Endothelial cell of umbilical vein (primary cell): ENCODE measurements at regions not wholly inside any gene's neighbourhood (a gene's known extent, or its start where the extent isn't known, plus 50 kb on each side); places are given as distances from the start of the nearest gene placed in this dataset.

ENCODE experiments used
- BruUV-seq: library from RNA; stranded (reverse); fragments of 400-500 nt; replicated peaks from 2 replicates; lab custom pipeline; 2021; lab: Mats Ljungman, UMichigan
- CTCF ChIA-PET: fragments of 300-600, 350-600 bp; sonication (Branson Sonifier 250); formaldehyde crosslinking; loops from one replicate; lab custom pipeline; 2021; ENCODE audit warnings: antibody characterized with exemption, inconsistent platforms; lab: Charles Lee
- POLR2A ChIA-PET: fragments of 300-600, 350-600 bp; sonication (Branson Sonifier 250); formaldehyde crosslinking; loops from one replicate; lab custom pipeline; 2021; ENCODE audit warnings: antibody characterized with exemption, inconsistent platforms; lab: Charles Lee
- DNase-seq: peaks from one replicate; pipeline ENCODE4 v3.0.0-alpha.2; 2011; ENCODE audit warnings: low read depth, low spot score
- FAIRE-seq: peaks from 2 replicates; lab custom pipeline; 2011; peaks lifted over from hg19 to GRCh38; lab: Jason Lieb, UNC
- H2AFZ ChIP-seq: 2 replicates; pipeline ENCODE4 v1.6.0; 2012; ENCODE audit warnings: low read depth, low read length, control low read depth, inconsistent platforms
- H3K27ac ChIP-seq: 2 replicates; pipeline ENCODE4 v1.5.1; 2011; ENCODE audit warnings: low read depth, mild to moderate bottlenecking, control low read depth, low read length, moderate library complexity; ENCODE audit not compliant: insufficient read depth
- H3K27me3 ChIP-seq, 2 experiments: 2 replicates each; pipeline versions ENCODE4 v1.6.0 to v1.6.1; 2011; ENCODE audit warnings: low read length in 2 of 2, mixed read lengths in 1 of 2; ENCODE audit not compliant: control insufficient read depth in 2 of 2, insufficient read depth in 2 of 2
- H3K36me3 ChIP-seq, 2 experiments: 2 replicates in 1 of 2; 3 replicates in 1 of 2; pipeline ENCODE4 v1.5.1; 2011; ENCODE audit warnings: low read length in 2 of 2, mild to moderate bottlenecking in 1 of 2, moderate library complexity in 1 of 2; ENCODE audit not compliant: control insufficient read depth in 2 of 2, insufficient read depth in 2 of 2; ENCODE audit errors: extremely low read depth in 1 of 2
- H3K4me1 ChIP-seq: 3 replicates; pipeline ENCODE4 v1.5.1; 2011; ENCODE audit warnings: mild to moderate bottlenecking, low read length; ENCODE audit not compliant: control insufficient read depth, insufficient read depth; ENCODE audit errors: extremely low read depth
- H3K4me2 ChIP-seq: 2 replicates; pipeline ENCODE4 v1.6.1; 2011; ENCODE audit warnings: low read length, control low read depth, mixed read lengths; ENCODE audit not compliant: insufficient read depth
- H3K4me3 ChIP-seq, 3 experiments: fragments of 200-600 bp in 1 of 3; sonication (generic), shearing (Covaris generic) in 1 of 3; replicated peaks in 1 of 3; 2 replicates each; pipeline ENCODE4 v1.5.1; 2011 to 2016; ENCODE audit warnings: control low read depth in 3 of 3, low read length in 3 of 3, mild to moderate bottlenecking in 2 of 3, inconsistent platforms in 1 of 3, low read depth in 1 of 3, moderate library complexity in 1 of 3; ENCODE audit not compliant: insufficient read depth in 1 of 3
- H3K79me2 ChIP-seq: 2 replicates; pipeline ENCODE4 v1.6.0; 2012; ENCODE audit warnings: low read length, inconsistent platforms; ENCODE audit not compliant: control insufficient read depth, insufficient read depth
- H3K9ac ChIP-seq: replicated peaks from 2 replicates; pipeline ENCODE3; 2011; ENCODE audit warnings: low read length, control low read depth; ENCODE audit not compliant: insufficient read depth; ENCODE audit errors: extremely low read depth
- H3K9me1 ChIP-seq: replicated peaks from 3 replicates; pipeline ENCODE4 v1.6.0; 2011; ENCODE audit warnings: mild to moderate bottlenecking, low read length; ENCODE audit not compliant: control insufficient read depth, insufficient read depth; ENCODE audit errors: extremely low read depth
- H3K9me3 ChIP-seq: replicated peaks from 2 replicates; pipeline ENCODE4 v1.5.1; 2012; ENCODE audit warnings: low read length, inconsistent platforms; ENCODE audit not compliant: control insufficient read depth, insufficient read depth
- H4K20me1 ChIP-seq: replicated peaks from 2 replicates; pipeline ENCODE3; 2011; ENCODE audit warnings: mild to moderate bottlenecking, low read length; ENCODE audit not compliant: control insufficient read depth, insufficient read depth; ENCODE audit errors: extremely low read depth
- CTCF ChIP-seq, 2 donors: IDR thresholded peaks; 1 replicate in 1 of 2; 2 replicates in 1 of 2; pipeline ENCODE4 v1.5.1; 2011; ENCODE audit warnings: low read length in 2 of 2, mild to moderate bottlenecking in 2 of 2, moderate library complexity in 2 of 2, control low read depth in 1 of 2, inconsistent platforms in 1 of 2, low read depth in 1 of 2; ENCODE audit not compliant: insufficient read depth in 1 of 2; ENCODE audit errors: extremely low read depth in 1 of 2
- EZH2 ChIP-seq: IDR thresholded peaks from 2 replicates; pipeline ENCODE4 v1.6.1; 2012; ENCODE audit warnings: borderline replicate concordance, low read depth, mild to moderate bottlenecking, moderate library complexity, low read length, inconsistent platforms; ENCODE audit not compliant: severe bottlenecking
- FOS ChIP-seq: IDR thresholded peaks from 2 replicates; pipeline ENCODE4 v1.6.1; 2011; ENCODE audit warnings: mild to moderate bottlenecking, low read length, moderate library complexity, borderline replicate concordance; ENCODE audit not compliant: insufficient read depth
- GATA2 ChIP-seq: IDR thresholded peaks from 2 replicates; pipeline ENCODE4 v1.7.0; 2011; ENCODE audit warnings: low read depth, mild to moderate bottlenecking, moderate library complexity, mixed read lengths, low read length; ENCODE audit not compliant: insufficient read length, insufficient read depth
- JUN ChIP-seq: IDR thresholded peaks from 2 replicates; pipeline ENCODE4 v1.6.1; 2011; ENCODE audit warnings: borderline replicate concordance, low read depth; ENCODE audit not compliant: insufficient read length, insufficient read depth
- MAX ChIP-seq: IDR thresholded peaks from 2 replicates; pipeline ENCODE4 v1.6.1; 2011; ENCODE audit not compliant: insufficient read depth, insufficient read length
- MYC ChIP-seq: IDR thresholded peaks from one replicate; pipeline ENCODE4 v1.6.1; 2011; ENCODE audit warnings: mild to moderate bottlenecking, low read depth, low read length
- POLR2A ChIP-seq: IDR thresholded peaks from 2 replicates; pipeline ENCODE4 v1.6.1; 2012; ENCODE audit warnings: low read depth, mild to moderate bottlenecking, control low read depth, low read length
- POLR2AphosphoS5 ChIP-seq: IDR thresholded peaks from 2 replicates; pipeline ENCODE4 v1.6.1; 2012; ENCODE audit warnings: low read depth, mild to moderate bottlenecking, control low read depth, low read length, moderate library complexity; ENCODE audit not compliant: insufficient read depth
- dilution Hi-C: fragments of 300-500 bp; cut with MboI; formaldehyde crosslinking; loops from one replicate; pipeline ENCODE4 v1.15.0; 2019; ENCODE audit warnings: low sequenced_read_pairs; ENCODE audit not compliant: extremely low pct_ligation_motif_present
- intact Hi-C: fragments of 100-400 bp; cut with micrococcal nuclease; formaldehyde crosslinking; loops from one replicate; pipeline ENCODE4 v1.10.0; 2022

- Histone ChIP-seq H3K79me2 (no peaks in the 10 kb centered on the region), H3K27me3 (no peaks in the 10 kb centered on the region), H4K20me1 (no peaks in the 10 kb centered on the region), H3K9me3 (no peaks in the 10 kb centered on the region), H3K4me3 (no peak overlapping the region), H3K36me3 (no peaks in the 10 kb centered on the region), H3K27ac (no peak overlapping the region), H3K4me1 (no peaks in the 10 kb centered on the region), H3K4me2 (no peak overlapping the region), H3K9ac (no peak overlapping the region), H2AFZ (no peak overlapping the region), H3K9me1 (no peaks in the 10 kb centered on the region)
- TF ChIP-seq POLR2A (no peak), GATA2 (no peak), JUN (no peak), MAX (no peak), MYC (no peak), CTCF (IDR thresholded peaks at IDR 0.05; ENCODE audit: extremely low read depth in 1 of 2, insufficient read depth in 1 of 2, low read depth in 1 of 2, low read length in 2 of 2) (no peak), FOS (no peak), POLR2AphosphoS5 (no peak), EZH2 (no peak)
- ChIA-PET POLR2A (no interaction called here), CTCF (no interaction called here)
- BruUV-seq, result no TSS peak
- intact Hi-C loops (no loop called here), dilution Hi-C loops (no loop called here)
- no peak for DNase-seq
- FAIRE-seq, result no peak
Measured at GRCh38 chr10:85225311-85225710, 896.9 kb downstream of the CCSER2 start.
